ENCODE measurements at regions not wholly inside any gene's neighbourhood (a gene's known extent, or its start where the extent isn't known, plus 50 kb on each side); places are given as distances from the start of the nearest gene placed in this dataset.

DNA sequence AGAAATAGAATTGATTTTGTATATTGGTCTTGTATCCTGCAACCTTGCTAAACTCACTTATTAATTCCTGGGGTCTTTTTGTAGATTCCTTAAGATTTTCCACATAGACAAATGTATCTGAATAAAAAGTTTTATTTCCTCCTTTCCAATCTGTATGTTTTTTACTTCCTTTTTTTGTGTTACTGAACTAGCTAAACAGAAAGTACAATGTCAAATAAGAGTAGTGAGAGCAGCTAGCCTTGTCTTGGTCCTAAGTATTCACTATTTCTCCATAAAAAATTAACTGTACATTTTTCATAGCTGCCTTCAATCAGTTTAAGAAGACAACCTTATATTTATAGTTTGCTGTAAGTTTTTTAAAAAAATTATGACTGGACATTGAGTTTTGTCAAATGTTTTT, 74.9 kb downstream of the FASLG start:
- in situ Hi-C loops (cut with MboI) = loop anchor here (25.0 kb wide), 1 partner anchor 1103 kb away; no protein-coding TSS in a partner anchor
- H3K9me2 ChIP-seq (ENCODE audit: insufficient read depth) = no peaks in the 10 kb centered on the region

DNA sequence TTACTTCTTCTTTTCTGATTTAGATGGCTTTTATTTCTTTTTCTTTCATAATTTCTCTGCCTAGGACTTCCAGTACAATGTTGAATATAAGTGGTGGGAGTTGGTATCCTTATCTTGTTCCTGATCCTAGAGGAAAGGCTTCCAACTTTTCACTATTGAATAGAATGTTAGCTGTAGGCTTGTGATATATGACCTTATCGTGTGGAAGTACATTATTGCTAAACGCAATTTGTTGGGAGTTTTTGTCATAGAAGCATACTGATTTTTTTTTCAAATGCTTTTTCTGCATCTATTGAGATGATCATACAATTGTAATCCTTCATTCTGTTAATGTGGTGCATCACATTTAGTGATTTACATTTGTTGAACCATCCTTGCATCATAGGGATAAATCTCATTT, 79.5 kb downstream of the FASLG start:
- 94 to 96% methylated on average over 2 of the region's 2 CpGs for WGBS, 2 experiments (ENCODE audit: low coverage in 1 of 2, low lambda C conversion rate in 2 of 2, missing lambda C conversion rate in 2 of 2)
- Histone ChIP-seq H3K4me2 (ENCODE audit: unreplicated experiment) (no peak overlapping the region), H3K4me3 (no peak overlapping the region), H3K4me1 (ENCODE audit: insufficient read depth) (no peaks in the 10 kb centered on the region), H2AFZ (no peak overlapping the region), H4K20me1 (ENCODE audit: insufficient read depth) (no peaks in the 10 kb centered on the region), H3K36me3 (ENCODE audit: low read depth) (no peaks in the 10 kb centered on the region), H3F3A (ENCODE audit: insufficient read depth) (no peaks in the 10 kb centered on the region), H3K9ac (no peak overlapping the region), H3K27ac (no peak overlapping the region), H3K9me3 (ENCODE audit: low read depth) (no peaks in the 10 kb centered on the region), H3K9me2 (ENCODE audit: insufficient read depth) (no peaks in the 10 kb centered on the region), H3K79me2 (ENCODE audit: insufficient read depth) (no peaks in the 10 kb centered on the region), H3K27me3 (replicated peaks; ENCODE audit: insufficient read depth) (no peaks in the 10 kb centered on the region)
- TF ChIP-seq EZH2phosphoT487 (IDR thresholded peaks at IDR 0.05; ENCODE audit: insufficient read depth, low read depth) (no peak), EZH2 (IDR thresholded peaks at IDR 0.05; ENCODE audit: insufficient read depth, poor library complexity, severe bottlenecking) (no peak)
- in situ Hi-C loops (cut with MboI) = loop anchor here (25.0 kb wide), 1 partner anchor 1099 kb away; no protein-coding TSS in a partner anchor
- no peak for DNase-seq

More for the DNA sequence above, 74.9 kb downstream of the FASLG start:
- Histone ChIP-seq H3K9me3 (ENCODE audit: low read depth) (no peaks in the 10 kb centered on the region), H3K27ac (no peak overlapping the region), H4K20me1 (ENCODE audit: insufficient read depth) (no peaks in the 10 kb centered on the region), H3K36me3 (ENCODE audit: low read depth) (no peaks in the 10 kb centered on the region), H3K9ac (no peak overlapping the region), H3K4me2 (ENCODE audit: unreplicated experiment) (no peak overlapping the region), H2AFZ (no peak overlapping the region), H3K79me2 (ENCODE audit: insufficient read depth) (no peaks in the 10 kb centered on the region), H3K4me3 (no peak overlapping the region), H3F3A (ENCODE audit: insufficient read depth) (no peaks in the 10 kb centered on the region), H3K4me1 (ENCODE audit: insufficient read depth) (no peaks in the 10 kb centered on the region), H3K27me3 (replicated peaks; ENCODE audit: insufficient read depth) (no peaks in the 10 kb centered on the region)
- no peak for TF ChIP-seq EZH2 (IDR thresholded peaks at IDR 0.05; ENCODE audit: insufficient read depth, poor library complexity, severe bottlenecking)
- no peak for TF ChIP-seq EZH2phosphoT487 (IDR thresholded peaks at IDR 0.05; ENCODE audit: insufficient read depth, low read depth)
- DNase-seq = no peak

DNA sequence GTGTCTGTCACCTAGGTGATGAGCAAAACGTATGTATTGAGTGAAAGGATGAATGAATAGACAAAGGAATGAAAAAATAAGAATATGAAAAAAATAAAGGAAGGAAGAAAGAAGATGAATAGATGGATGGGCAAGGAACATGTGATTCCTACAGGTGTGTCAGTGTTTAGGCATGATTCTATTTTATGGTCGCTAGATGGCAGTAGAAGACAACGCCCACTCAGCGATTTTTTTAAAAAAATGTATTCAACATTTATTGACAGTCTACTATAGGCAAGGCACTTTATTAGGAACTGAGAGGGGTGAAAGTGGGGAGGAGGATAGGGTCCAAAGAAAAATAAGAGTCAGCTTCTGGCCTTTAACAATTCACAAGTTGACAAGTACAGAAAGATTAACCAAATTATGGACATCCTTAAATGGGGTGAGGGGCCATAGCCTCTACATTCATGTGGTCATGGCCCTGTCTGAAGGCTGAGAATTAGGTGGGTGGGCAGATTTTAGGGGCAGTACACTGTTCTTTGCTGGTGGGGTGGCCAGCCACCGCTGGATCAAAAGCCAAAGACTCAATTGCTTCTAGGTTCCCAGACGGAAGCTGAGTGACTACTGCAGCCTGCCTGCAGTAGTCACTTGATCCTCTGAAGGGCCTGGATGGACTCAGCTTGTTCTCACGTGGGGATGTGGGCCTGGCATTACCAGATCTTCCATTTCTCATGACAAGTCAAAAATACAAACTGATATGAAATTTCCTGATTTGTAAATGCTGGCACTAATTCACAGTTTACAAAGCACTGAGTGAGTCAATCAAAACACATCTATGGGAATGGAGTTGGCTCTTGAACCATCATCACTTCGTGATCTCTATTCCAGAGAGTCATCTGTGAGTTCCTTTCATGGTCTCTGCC, 83.9 kb downstream of the FASLG start:
- H3K9me2 ChIP-seq (ENCODE audit: insufficient read depth) = no peaks in the 10 kb centered on the region
- TF ChIP-seq EZH2 (IDR thresholded peaks at IDR 0.05; ENCODE audit: insufficient read depth, poor library complexity, severe bottlenecking) = no peak
- TF ChIP-seq EZH2phosphoT487 (IDR thresholded peaks at IDR 0.05; ENCODE audit: insufficient read depth, low read depth) = no peak
- in situ Hi-C loops (cut with MboI) = loop anchor here (10.0 to 25.0 kb wide), 3 partner anchors 462 to 1094 kb away; partner anchors contain the start of gene TNFSF4
- H3F3A ChIP-seq (ENCODE audit: insufficient read depth) = peaks cover 22% of the 10 kb centered on the region
- H3K9ac ChIP-seq = no peak overlapping the region
- peak; percentile 51 for DNase-seq
- H2AFZ ChIP-seq = no peak overlapping the region
- peaks cover 19% of the 10 kb centered on the region for H3K4me1 ChIP-seq (ENCODE audit: insufficient read depth)
- H3K27ac ChIP-seq = no peak overlapping the region
- no peaks in the 10 kb centered on the region for H3K9me3 ChIP-seq (ENCODE audit: low read depth)
- no peak overlapping the region for H3K4me2 ChIP-seq (ENCODE audit: unreplicated experiment)
- H3K36me3 ChIP-seq (ENCODE audit: low read depth) = no peaks in the 10 kb centered on the region
- 14 to 17% methylated on average over 8 of the region's 8 CpGs for WGBS, 2 experiments (ENCODE audit: low coverage in 1 of 2, low lambda C conversion rate in 2 of 2, missing lambda C conversion rate in 2 of 2)
- no peaks in the 10 kb centered on the region for H4K20me1 ChIP-seq (ENCODE audit: insufficient read depth)
- H3K27me3 ChIP-seq (replicated peaks; ENCODE audit: insufficient read depth) = no peaks in the 10 kb centered on the region
- no peaks in the 10 kb centered on the region for H3K79me2 ChIP-seq (ENCODE audit: insufficient read depth)
- H3K4me3 ChIP-seq = no peak overlapping the region

DNA sequence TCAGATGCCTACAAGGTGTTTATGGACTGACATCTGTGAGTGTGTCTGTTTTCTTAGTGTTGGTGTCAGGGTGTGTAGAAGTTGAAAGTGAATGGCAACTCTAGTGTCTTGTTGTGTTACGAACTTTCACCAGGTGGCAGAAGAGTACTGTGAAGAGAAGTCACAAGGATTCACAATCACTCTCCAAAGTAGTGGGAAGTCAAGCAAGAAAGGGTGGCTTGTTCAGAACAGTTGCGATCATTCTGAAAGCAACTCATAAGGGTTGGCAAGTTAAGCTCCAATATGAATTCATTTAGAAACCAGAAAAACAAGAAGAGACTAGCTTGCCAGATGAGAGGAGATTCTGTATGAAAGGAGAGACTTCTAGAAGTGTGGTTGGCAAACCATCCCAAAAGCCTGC, 86.1 kb downstream of the FASLG start:
- Histone ChIP-seq H4K20me1 (ENCODE audit: insufficient read depth) (no peaks in the 10 kb centered on the region), H3K9me2 (ENCODE audit: insufficient read depth) (no peaks in the 10 kb centered on the region), H2AFZ (no peak overlapping the region), H3K9me3 (ENCODE audit: low read depth) (no peaks in the 10 kb centered on the region), H3F3A (ENCODE audit: insufficient read depth) (peaks cover 22% of the 10 kb centered on the region), H3K36me3 (ENCODE audit: low read depth) (no peaks in the 10 kb centered on the region), H3K4me1 (ENCODE audit: insufficient read depth) (peaks cover 19% of the 10 kb centered on the region), H3K79me2 (ENCODE audit: insufficient read depth) (no peaks in the 10 kb centered on the region), H3K27ac (no peak overlapping the region), H3K9ac (no peak overlapping the region), H3K27me3 (replicated peaks; ENCODE audit: insufficient read depth) (no peaks in the 10 kb centered on the region), H3K4me3 (no peak overlapping the region), H3K4me2 (ENCODE audit: unreplicated experiment) (no peak overlapping the region)
- in situ Hi-C loops (cut with MboI) = loop anchor here (10.0 to 25.0 kb wide), 3 partner anchors 460 to 1092 kb away; partner anchors contain the start of gene TNFSF4
- TF ChIP-seq EZH2 (IDR thresholded peaks at IDR 0.05; ENCODE audit: insufficient read depth, poor library complexity, severe bottlenecking) (no peak), EZH2phosphoT487 (IDR thresholded peaks at IDR 0.05; ENCODE audit: insufficient read depth, low read depth) (no peak)
- peak; percentile 84 for DNase-seq
- WGBS, 2 experiments (ENCODE audit: low coverage in 1 of 2, low lambda C conversion rate in 2 of 2, missing lambda C conversion rate in 2 of 2) = 2 to 20% methylated on average over 2 of the region's 2 CpGs

All from GM23248 (cell line).